Stimulated activated naive CD4-positive, alpha-beta T cell treated with Interleukin-2 at 50 U/mL for 16 hours (primary cell): ENCODE measurements at regions not wholly inside any gene's neighbourhood (a gene's known extent, or its start where the extent isn't known, plus 50 kb on each side); places are given as distances from the start of the nearest gene placed in this dataset.

Experiments
- DNase-seq: peaks from one replicate; lab custom pipeline; 2025; lab: John Stamatoyannopoulos, UW

DNA sequence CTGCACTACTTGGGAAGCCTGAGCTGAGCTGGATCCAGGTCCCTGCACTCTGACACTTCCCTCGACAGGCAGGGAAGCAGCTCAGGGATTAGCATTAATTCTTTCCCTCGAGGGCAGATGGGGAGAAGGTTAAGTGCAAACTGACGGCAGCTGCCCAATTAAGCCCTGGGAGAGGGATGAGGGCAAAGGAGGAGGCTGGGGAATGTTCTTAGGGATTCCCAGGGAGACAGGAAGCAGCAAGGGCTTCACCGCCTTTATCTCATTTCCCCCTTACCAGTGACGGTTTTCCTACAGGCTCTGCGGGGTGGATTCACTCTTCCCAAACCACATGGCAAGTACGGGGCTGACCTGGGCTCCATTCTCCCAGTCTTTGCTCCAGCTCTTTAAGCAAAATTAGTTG, 519.0 kb upstream of the PROK2 start:
- no peak for DNase-seq

- no peak for DNase-seq
Observed at GRCh38 chr3:72301779-72302178, 516.8 kb upstream of the PROK2 start.

- no peak for DNase-seq
Observed at GRCh38 chr3:72300621-72301020, 515.7 kb upstream of the PROK2 start.

GRCh38 chr3:72299823-72300222, 514.9 kb upstream of the PROK2 start:
- DNase-seq, result no peak

- DNase-seq, result no peak
Observed at GRCh38 chr3:72299321-72299802, 514.4 kb upstream of the PROK2 start.

DNA sequence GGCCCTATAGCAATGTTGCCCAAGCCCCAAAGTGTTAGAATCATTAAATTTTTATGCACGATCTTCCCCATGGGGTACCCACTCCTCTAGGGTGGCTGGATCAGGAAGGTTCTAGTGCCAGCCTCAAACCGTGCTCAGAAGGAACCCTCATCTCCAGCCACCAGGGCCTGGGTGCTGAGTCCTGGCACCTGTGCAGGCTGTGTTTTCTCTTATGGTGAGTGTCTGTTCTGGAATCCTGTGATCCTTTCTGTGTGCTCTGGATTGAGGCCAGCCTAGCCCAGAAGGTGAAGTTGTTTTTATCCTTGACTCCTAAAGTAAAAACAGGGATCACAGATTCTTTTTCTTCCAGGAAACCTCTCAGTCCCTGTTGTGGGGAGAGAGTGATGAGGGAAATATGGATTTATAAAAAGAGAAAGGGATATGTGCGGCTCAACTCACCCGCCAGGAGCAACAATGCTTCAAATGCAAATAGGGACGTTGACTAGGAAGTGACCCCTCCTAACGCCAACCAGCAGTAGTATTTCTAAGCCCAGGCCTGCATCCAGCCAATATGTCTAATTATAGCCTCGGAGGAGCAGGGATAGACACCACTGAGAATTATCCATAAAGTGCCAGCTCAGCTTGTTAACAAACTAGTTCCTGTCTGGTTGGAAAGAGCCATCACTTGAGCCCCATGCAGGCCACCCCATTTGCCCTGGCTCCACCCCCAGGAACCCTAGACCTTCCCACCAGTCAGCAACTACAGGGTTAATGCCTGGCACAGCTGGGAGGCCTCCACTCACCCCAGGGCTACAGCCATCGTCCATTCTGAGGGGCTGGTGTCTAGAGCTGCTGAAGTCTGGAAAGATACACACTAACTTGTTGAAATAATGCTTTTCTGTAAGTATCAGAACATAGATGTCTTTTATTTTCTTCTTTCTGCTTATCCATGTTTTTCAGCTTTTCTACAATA, 513.5 kb upstream of the PROK2 start:
- DNase-seq, result no peak

DNA sequence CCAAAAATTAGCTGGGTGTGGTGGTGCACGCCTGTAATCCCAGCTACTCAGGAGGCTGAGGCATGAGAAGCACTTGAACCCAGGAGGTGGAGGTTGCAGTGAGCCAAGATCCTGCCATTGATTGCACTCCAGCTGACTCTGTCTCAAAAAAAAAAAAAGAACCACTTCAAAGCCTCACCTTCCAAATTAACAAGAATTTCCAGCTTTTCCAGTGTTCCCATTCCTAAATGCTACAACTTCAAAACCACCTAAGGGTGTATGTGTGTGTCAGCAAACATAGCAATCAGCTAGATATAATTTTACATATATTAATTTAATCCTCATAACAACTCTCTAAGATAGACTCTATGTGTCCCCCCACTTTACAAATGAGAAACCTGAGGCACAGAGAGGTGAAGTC, 512.5 kb upstream of the PROK2 start:
- no peak for DNase-seq

- no peak for DNase-seq
Observed at GRCh38 chr3:72296477-72297111, 511.6 kb upstream of the PROK2 start.

GRCh38 chr3:72295962-72296450, 511.1 kb upstream of the PROK2 start:
- DNase-seq, result no peak

- DNase-seq, result no peak
Observed at GRCh38 chr3:72295276-72295961, 510.5 kb upstream of the PROK2 start.

DNA sequence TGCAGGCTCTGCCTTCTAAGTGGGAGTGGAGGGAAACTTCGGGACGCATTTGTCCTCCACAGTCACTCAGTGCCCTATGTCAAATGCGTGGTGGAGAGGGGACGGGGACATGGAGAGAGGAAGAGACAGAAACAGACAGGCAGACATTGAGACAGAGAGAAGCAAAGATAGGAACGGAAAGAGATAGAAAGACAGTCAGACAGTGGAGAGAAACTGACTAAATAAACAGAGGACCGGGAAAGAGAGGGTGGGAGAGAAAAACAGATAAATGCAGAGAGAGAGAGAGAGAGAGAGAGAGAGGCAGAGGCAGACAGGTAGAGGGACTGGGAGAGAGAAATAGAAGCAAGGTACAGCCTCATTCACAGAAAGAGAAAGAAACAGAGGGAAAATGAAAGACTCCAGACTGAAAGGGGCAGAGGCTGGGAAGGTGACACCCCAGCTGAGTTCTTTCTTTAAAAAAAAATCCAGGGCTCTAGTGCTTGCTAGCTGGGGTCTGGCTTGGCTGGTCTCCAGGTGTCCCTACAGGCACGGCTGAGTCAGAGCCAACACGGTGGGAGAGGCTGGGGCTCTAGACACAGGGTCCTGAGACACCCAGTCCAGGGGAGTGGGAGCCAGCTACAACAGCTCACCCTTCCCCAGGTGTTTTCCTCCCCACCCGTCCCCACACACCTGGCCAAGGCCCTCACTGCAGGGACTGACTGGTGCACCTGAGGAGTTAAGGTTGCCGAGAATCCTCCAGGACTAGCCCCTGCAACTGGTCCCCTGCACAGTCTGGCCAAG, 506.1 kb upstream of the PROK2 start:
- DNase-seq, result no peak

GRCh38 chr3:72289692-72290071, 504.7 kb upstream of the PROK2 start:
- no peak for DNase-seq

DNA sequence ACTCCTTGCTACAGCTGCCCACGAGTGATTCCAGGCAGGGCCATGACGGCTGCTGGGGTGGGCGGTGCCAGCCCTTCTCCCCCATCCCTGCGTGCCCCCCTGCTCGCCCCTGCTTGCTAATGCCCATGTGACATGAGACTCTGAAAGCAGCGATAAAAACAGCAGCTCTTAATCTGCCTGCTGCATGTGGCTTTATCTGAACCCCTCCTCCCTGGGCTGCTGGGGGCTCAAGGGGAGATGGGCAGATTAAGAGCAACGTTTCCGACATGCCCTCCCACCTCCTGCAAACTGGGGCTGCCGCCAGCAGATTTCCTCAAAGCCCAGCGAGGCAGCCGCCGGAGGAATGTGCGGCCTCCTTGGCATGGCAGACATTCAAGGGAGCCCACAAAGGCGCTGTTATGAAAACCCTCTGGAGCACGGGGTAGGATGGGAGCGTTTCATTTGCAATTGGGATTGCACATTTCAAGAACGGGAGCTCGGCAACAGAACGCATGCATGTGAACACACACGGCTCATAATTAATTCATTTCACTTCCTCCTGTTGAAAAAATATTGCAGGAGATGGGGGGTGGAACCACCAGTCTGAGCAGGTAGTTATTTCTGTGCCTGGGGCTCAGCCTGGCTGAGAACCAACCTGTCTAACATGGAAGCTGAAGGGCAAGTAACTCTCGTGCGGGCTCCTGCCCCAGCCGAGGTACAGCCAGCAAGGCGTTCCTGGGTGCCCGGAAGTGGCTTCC, 504.2 kb upstream of the PROK2 start:
- DNase-seq, result no peak

DNA sequence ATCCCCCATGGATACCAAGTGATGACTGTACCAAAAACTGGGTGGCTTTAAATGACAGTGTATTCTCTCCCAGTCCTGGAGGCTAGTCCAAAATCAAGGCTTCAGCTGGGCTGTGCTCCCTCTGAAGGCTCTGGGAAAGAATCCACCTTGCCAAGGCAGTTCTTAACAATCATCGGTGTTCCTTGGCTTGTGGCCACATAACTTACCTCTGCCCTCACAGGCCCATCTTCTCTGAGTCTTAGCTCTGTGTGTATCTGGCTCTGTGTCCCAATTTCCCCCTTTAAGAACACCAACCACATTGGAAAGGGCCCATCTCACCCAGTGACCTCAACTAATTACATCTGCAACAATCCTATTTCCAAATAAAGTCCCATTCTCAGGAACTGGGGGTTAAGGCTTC, 503.0 kb upstream of the PROK2 start:
- DNase-seq, result no peak

DNA sequence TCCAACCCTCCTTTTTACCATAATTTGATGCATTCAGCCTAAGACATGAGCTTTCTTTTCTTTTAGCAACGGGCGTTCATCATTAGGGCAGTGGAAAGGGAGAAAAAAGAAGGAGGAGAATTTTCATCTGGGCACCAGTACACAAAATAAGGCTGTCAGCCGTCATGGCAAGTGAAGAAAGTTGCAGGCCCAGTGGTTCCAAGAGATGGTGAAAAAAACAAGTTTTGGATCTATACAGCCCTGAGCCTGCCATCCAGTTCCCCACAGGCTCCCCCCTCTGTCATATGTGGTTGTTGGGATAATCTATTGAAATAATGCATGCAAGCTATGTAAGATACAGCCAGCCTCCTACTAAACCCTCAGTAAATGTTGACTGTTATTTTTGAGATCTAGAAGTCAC, 500.6 kb upstream of the PROK2 start:
- no peak for DNase-seq

DNA sequence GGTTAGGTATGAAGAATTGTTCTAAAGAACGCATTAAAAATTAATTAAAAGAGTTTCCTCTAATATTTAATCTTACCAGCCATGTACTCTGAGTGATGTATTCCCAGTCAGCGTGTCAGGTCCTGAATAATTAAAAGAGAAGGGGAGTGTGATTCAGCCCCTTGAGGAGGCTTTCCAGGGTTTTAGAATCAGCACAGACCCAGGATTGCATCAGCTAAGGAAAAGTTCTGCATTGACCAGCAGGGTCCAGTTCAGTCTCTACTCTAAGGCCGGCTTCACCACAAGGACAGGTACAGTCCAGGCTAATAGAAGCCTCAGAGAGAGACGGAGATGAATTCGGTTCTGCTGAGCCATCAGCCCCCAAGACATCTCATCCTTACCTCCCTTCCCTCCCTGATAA, 499.5 kb upstream of the PROK2 start:
- no peak for DNase-seq

DNA sequence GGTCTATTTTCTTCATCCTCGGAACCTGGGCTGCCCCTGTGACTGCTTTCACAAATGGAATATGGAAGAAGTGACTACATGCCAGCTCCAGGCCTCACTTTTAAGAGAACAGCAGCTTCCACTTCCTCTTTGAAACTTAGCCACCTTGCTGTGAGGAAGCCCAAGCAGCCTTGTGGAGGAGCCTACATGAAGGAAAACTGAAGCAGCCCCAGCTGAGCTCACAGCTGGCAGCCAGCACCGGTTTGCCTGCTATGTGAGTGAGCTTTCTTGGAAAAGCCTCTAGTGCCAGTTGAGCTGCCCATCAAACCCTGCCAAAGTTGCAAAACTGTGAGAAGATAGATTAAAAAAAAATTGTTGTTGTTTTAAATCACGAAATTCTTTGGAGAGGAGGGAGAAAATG, 498.0 kb upstream of the PROK2 start:
- no peak for DNase-seq

GRCh38 chr3:72281551-72281950, 496.6 kb upstream of the PROK2 start:
- no peak for DNase-seq

DNA sequence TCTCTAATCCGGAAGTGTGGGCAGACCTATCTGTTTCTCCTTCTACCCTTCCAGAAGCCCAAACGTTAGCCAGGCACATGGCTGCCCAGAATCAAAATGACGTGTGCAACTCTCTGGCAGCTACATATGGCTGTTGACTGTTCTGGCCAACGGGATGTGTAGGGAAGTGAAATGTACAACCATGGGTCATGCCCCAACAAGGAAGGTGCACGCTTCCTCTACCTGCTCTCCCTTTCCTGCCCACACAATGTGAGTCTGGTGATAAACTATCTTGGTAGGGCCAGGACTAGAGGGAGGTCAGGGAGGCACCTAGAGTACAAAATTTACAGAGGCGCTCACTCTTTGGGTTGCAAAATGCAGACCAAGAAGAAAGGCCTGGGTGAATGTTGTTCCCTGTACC, 495.9 kb upstream of the PROK2 start:
- no peak for DNase-seq

- DNase-seq, result no peak
Observed at GRCh38 chr3:72279631-72280041, 494.7 kb upstream of the PROK2 start.

GRCh38 chr3:72279068-72279604, 494.2 kb upstream of the PROK2 start:
- no peak for DNase-seq
